ENCODE measurements at regions not wholly inside any gene's neighbourhood (a gene's known extent, or its start where the extent isn't known, plus 50 kb on each side); places are given as distances from the start of the nearest gene placed in this dataset.
"Not testable (repeated sequence)": the region's sequence is repeated elsewhere in the genome, so short reads cannot be mapped to it uniquely, and the experiment has no call there.

GRCh38 chr1:144034045-144034444, 62.3 kb upstream of the FAM72C start:
- TF ChIP-seq POLR2A, POLR2AphosphoS5 (IDR thresholded peaks at IDR 0.05): not testable (repeated sequence)
- TF ChIP-seq, protein P1, sequence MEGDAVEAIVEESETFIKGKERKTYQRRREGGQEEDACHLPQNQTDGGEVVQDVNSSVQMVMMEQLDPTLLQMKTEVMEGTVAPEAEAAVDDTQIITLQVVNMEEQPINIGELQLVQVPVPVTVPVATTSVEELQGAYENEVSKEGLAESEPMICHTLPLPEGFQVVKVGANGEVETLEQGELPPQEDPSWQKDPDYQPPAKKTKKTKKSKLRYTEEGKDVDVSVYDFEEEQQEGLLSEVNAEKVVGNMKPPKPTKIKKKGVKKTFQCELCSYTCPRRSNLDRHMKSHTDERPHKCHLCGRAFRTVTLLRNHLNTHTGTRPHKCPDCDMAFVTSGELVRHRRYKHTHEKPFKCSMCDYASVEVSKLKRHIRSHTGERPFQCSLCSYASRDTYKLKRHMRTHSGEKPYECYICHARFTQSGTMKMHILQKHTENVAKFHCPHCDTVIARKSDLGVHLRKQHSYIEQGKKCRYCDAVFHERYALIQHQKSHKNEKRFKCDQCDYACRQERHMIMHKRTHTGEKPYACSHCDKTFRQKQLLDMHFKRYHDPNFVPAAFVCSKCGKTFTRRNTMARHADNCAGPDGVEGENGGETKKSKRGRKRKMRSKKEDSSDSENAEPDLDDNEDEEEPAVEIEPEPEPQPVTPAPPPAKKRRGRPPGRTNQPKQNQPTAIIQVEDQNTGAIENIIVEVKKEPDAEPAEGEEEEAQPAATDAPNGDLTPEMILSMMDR (IDR thresholded peaks at IDR 0.05 in 8 of 11, conservative IDR thresholded peaks at IDR 0.05 in 3 of 11) = not testable (repeated sequence)

All from spleen (tissue), 7 donors.